HCT116 (cell line): ENCODE measurements at regions not wholly inside any gene's neighbourhood (a gene's known extent, or its start where the extent isn't known, plus 50 kb on each side); places are given as distances from the start of the nearest gene placed in this dataset.

Experiments used
- ATAC-seq: fragments of 200-7000 bp; cut with Tn5 transposase; 2 replicates; pipeline ENCODE4 v1.9.1; 2020; ENCODE audit warnings: mild to moderate bottlenecking, moderate library complexity
- BruUV-seq: library from RNA; stranded (reverse); fragments of 400-500 nt; replicated peaks from 2 replicates; lab custom pipeline; 2021; lab: Mats Ljungman, UMichigan
- CTCF ChIA-PET: fragments of 300-600 bp; sonication (Branson Sonifier 250); formaldehyde crosslinking; loops from one replicate; lab custom pipeline; 2021; ENCODE audit warnings: antibody characterized with exemption; lab: Charles Lee
- POLR2A ChIA-PET: fragments of 300-600, 350-600 bp; sonication (Branson Sonifier 250); formaldehyde crosslinking; loops from one replicate; lab custom pipeline; 2021; ENCODE audit warnings: antibody characterized with exemption; lab: Charles Lee
- RAD21 ChIA-PET, 2 experiments: fragments of 300-600 bp; sonication (Branson Sonifier 250); formaldehyde crosslinking; loops; one replicate each; lab custom pipeline; 2023; ENCODE audit warnings: low total read pairs in 2 of 2; ENCODE audit not compliant: uncharacterized antibody in 2 of 2, unreplicated experiment in 2 of 2, low non-redundant PET in 1 of 2; lab: Charles Lee
- DNase-seq: peaks from one replicate; pipeline ENCODE4 v3.0.0-alpha.2; 2010; ENCODE audit warnings: low read depth, low spot score
- H2AFZ ChIP-seq: fragments of 200-600 bp; shearing (Covaris generic), sonication (generic); 2 replicates; pipeline ENCODE4 v1.6.1; 2017; ENCODE audit warnings: low read depth, mixed run types, mixed read lengths, antibody characterized with exemption, low read length; ENCODE audit not compliant: poor library complexity, severe bottlenecking
- H3K27ac ChIP-seq: 2 replicates; pipeline ENCODE4 v1.5.1; 2012; ENCODE audit warnings: low read depth, low read length
- H3K27me3 ChIP-seq: fragments of 200-600 bp; sonication (generic); 2 replicates; pipeline ENCODE4 v1.6.1; 2016; ENCODE audit warnings: mixed run types, low read length, mixed read lengths; ENCODE audit not compliant: insufficient read depth
- H3K36me3 ChIP-seq, 2 experiments: fragments of 200-500 bp in 1 of 2; fragments of 200-600 bp in 1 of 2; sonication (Bioruptor generic) in 1 of 2; sonication (generic) in 1 of 2; 2 replicates each; pipeline versions ENCODE4 v1.5.1 to v1.6.1; 2014 to 2016; ENCODE audit warnings: low read length in 2 of 2, inconsistent platforms in 1 of 2, mixed read lengths in 1 of 2, mixed run types in 1 of 2; ENCODE audit not compliant: insufficient read depth in 2 of 2, control insufficient read depth in 1 of 2
- H3K4me1 ChIP-seq, 2 experiments: fragments of 200-600 bp in 1 of 2; sonication (generic) in 1 of 2; 2 replicates each; pipeline versions ENCODE4 v1.5.1 to v1.6.1; 2012 to 2017; ENCODE audit warnings: low read length in 2 of 2, inconsistent platforms in 1 of 2, mild to moderate bottlenecking in 1 of 2, mixed read lengths in 1 of 2, mixed run types in 1 of 2, moderate library complexity in 1 of 2; ENCODE audit not compliant: insufficient read depth in 2 of 2, control insufficient read depth in 1 of 2
- H3K4me2 ChIP-seq: fragments of 200-600 bp; sonication (generic); 2 replicates; pipeline ENCODE4 v1.6.1; 2017; ENCODE audit warnings: mixed run types, low read length, mixed read lengths
- H3K4me3 ChIP-seq, 2 experiments: fragments of 200-600 bp in 1 of 2; sonication (generic) in 1 of 2; replicated peaks in 1 of 2; 2 replicates each; pipeline ENCODE4 v1.5.1; 2011 to 2016; ENCODE audit warnings: low read length in 2 of 2, control low read depth in 1 of 2, low read depth in 1 of 2, mild to moderate bottlenecking in 1 of 2, mixed read lengths in 1 of 2, mixed run types in 1 of 2
- H3K79me2 ChIP-seq: fragments of 200-600 bp; sonication (generic); 2 replicates; pipeline ENCODE4 v1.6.1; 2017; ENCODE audit warnings: mild to moderate bottlenecking, mixed run types, low read length, moderate library complexity, mixed read lengths; ENCODE audit not compliant: insufficient read depth
- H3K9ac ChIP-seq: fragments of 200-600 bp; sonication (generic); 2 replicates; pipeline ENCODE4 v1.6.1; 2016; ENCODE audit warnings: low read length, mixed read lengths
- H3K9me2 ChIP-seq: fragments of 200-600 bp; sonication (generic), shearing (Covaris generic); 2 replicates; pipeline ENCODE4 v1.6.1; 2017; ENCODE audit warnings: mixed run types, mild to moderate bottlenecking, moderate library complexity; ENCODE audit not compliant: insufficient read depth
- H3K9me3 ChIP-seq, 2 experiments: fragments of 200-500 bp in 1 of 2; fragments of 200-600 bp in 1 of 2; sonication (Bioruptor generic) in 1 of 2; sonication (generic) in 1 of 2; 2 replicates each; pipeline ENCODE4 v1.6.1; 2014 to 2017; ENCODE audit warnings: low read length in 2 of 2, mixed read lengths in 2 of 2, inconsistent platforms in 1 of 2, low read depth in 1 of 2, mild to moderate bottlenecking in 1 of 2, mixed run types in 1 of 2, moderate library complexity in 1 of 2; ENCODE audit not compliant: control insufficient read depth in 1 of 2, insufficient read depth in 1 of 2
- H4K20me1 ChIP-seq: fragments of 200-600 bp; sonication (generic), shearing (Covaris generic); 2 replicates; pipeline ENCODE4 v1.6.1; 2017; ENCODE audit warnings: mixed run types, mild to moderate bottlenecking, moderate library complexity; ENCODE audit not compliant: insufficient read depth
- CBX3 ChIP-seq: IDR thresholded peaks from 2 replicates; pipeline ENCODE4 v1.6.1; 2012; ENCODE audit warnings: low read depth
- CEBPB ChIP-seq: IDR thresholded peaks from 2 replicates; pipeline ENCODE4 v1.6.1; 2012; ENCODE audit warnings: low read depth
- EGR1 ChIP-seq: IDR thresholded peaks from 2 replicates; pipeline ENCODE4 v1.6.1; 2012; ENCODE audit warnings: low read depth
- EZH2 ChIP-seq: fragments of 200-600 bp; sonication (generic); IDR thresholded peaks from 2 replicates; pipeline ENCODE4 v1.6.1; 2017; ENCODE audit warnings: antibody characterized with exemption, mixed run types
- EZH2phosphoT487 ChIP-seq: fragments of 200-600 bp; IDR thresholded peaks from 2 replicates; pipeline ENCODE4 v1.6.1; 2018; ENCODE audit warnings: antibody characterized with exemption, borderline replicate concordance
- POLR2A ChIP-seq: IDR thresholded peaks from 2 replicates; pipeline ENCODE4 v1.7.0; 2011; ENCODE audit warnings: borderline replicate concordance; ENCODE audit not compliant: insufficient read depth, insufficient read length; ENCODE audit errors: extremely low read depth
- POLR2AphosphoS5 ChIP-seq: IDR thresholded peaks from 2 replicates; pipeline ENCODE4 v1.6.1; 2011; ENCODE audit warnings: mild to moderate bottlenecking, low read depth, low read length, moderate library complexity
- RAD21 ChIP-seq: IDR thresholded peaks from 2 replicates; pipeline ENCODE4 v1.6.1; 2012; ENCODE audit warnings: low read depth, mild to moderate bottlenecking
- SIN3A ChIP-seq: IDR thresholded peaks from 2 replicates; pipeline ENCODE4 v1.6.1; 2012; ENCODE audit warnings: low read depth
- SP1 ChIP-seq: IDR thresholded peaks from 2 replicates; pipeline ENCODE4 v1.6.1; 2012; ENCODE audit warnings: low read depth
- SRF ChIP-seq: IDR thresholded peaks from 2 replicates; pipeline ENCODE4 v1.6.1; 2012; ENCODE audit warnings: low read depth
- TCF7L2 ChIP-seq: IDR thresholded peaks from 2 replicates; pipeline ENCODE4 v1.7.0; 2011; ENCODE audit warnings: borderline replicate concordance, inconsistent platforms; ENCODE audit not compliant: insufficient read depth, insufficient read length; ENCODE audit errors: extremely low read depth
- YY1 ChIP-seq: IDR thresholded peaks from 2 replicates; pipeline ENCODE4 v1.6.1; 2011; ENCODE audit warnings: low read length, low read depth, moderate library complexity, mild to moderate bottlenecking; ENCODE audit not compliant: insufficient replicate concordance; ENCODE audit errors: extremely low read depth
- ZBTB33 ChIP-seq: IDR thresholded peaks from 2 replicates; pipeline ENCODE4 v1.6.1; 2011; ENCODE audit warnings: mild to moderate bottlenecking, low read length, moderate library complexity; ENCODE audit not compliant: insufficient replicate concordance; ENCODE audit errors: extremely low read depth
- ZNF274 ChIP-seq: fragments of 200-500 bp; sonication (Bioruptor generic); IDR thresholded peaks from 2 replicates; pipeline ENCODE4 v1.6.1; 2014; ENCODE audit warnings: mild to moderate bottlenecking, low read depth, low read length, inconsistent platforms
- intact Hi-C: fragments of 100-400 bp; cut with micrococcal nuclease; formaldehyde crosslinking; loops from 2 replicates; pipeline ENCODE4 v1.10.0; 2022
- TF ChIP-seq, protein P1 (sequence below): IDR thresholded peaks from 2 replicates; pipeline ENCODE4 v1.6.1; 2012
- TF ChIP-seq, protein P2 (sequence below), 3 experiments: fragments of 200-600 bp in 1 of 3; sonication (generic) in 1 of 3; IDR thresholded peaks in 2 of 3; conservative IDR thresholded peaks in 1 of 3; 2 replicates each; pipeline ENCODE4 v1.5.1; 2012 to 2017; ENCODE audit warnings: low read depth in 2 of 3, low read length in 2 of 3, antibody characterized with exemption in 1 of 3, borderline replicate concordance in 1 of 3, control low read depth in 1 of 3, mild to moderate bottlenecking in 1 of 3, mixed read lengths in 1 of 3, mixed run types in 1 of 3, moderate library complexity in 1 of 3; ENCODE audit not compliant: insufficient read depth in 1 of 3
- TF ChIP-seq, protein P3 (sequence below): IDR thresholded peaks from 2 replicates; pipeline ENCODE4 v1.6.1; 2012; ENCODE audit warnings: low read depth

DNA sequence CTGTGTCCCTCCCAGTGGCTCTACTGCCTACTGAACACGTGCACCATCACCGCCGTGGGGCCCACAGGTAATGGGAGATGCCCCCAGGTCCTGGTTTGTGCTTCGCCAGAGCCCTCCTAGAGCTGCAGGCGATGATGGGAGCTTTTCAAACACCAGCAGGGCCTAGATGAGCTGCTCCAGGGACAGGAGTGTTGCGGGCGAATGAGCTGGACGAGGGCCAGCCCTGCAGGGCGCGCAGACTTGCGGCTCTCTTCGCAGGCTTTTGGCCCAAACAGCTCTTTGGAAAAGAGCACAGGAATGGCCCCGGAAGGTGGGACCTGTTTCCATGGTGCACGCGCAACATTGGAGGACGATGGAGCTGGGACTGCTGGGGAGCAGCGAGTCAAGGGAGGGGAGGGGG is 409.3 kb upstream of the SULF2 start:
- DNase-seq (no peak), ATAC-seq (no peak)
- no peaks in the 10 kb centered on the region for H3K9me3 ChIP-seq
- H3K79me2 ChIP-seq: no peaks in the 10 kb centered on the region
- no TSS peak for BruUV-seq
- intact Hi-C loops: no loop called here
- H3K4me2 ChIP-seq: no peak overlapping the region
- ChIA-PET RAD21 (no interaction called here), POLR2A (no interaction called here), CTCF (no interaction called here)
- no peaks in the 10 kb centered on the region for H3K9me2 ChIP-seq
- no peaks in the 10 kb centered on the region for H4K20me1 ChIP-seq
- H3K4me1 ChIP-seq: no peaks in the 10 kb centered on the region
- no peak overlapping the region for H2AFZ ChIP-seq
- H3K4me3 ChIP-seq: no peak overlapping the region
- H3K9ac ChIP-seq: no peak overlapping the region
- no peak for TF ChIP-seq SRF
- TF ChIP-seq, protein P1, sequence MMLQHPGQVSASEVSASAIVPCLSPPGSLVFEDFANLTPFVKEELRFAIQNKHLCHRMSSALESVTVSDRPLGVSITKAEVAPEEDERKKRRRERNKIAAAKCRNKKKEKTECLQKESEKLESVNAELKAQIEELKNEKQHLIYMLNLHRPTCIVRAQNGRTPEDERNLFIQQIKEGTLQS: no peak
- TF ChIP-seq, protein P2, sequence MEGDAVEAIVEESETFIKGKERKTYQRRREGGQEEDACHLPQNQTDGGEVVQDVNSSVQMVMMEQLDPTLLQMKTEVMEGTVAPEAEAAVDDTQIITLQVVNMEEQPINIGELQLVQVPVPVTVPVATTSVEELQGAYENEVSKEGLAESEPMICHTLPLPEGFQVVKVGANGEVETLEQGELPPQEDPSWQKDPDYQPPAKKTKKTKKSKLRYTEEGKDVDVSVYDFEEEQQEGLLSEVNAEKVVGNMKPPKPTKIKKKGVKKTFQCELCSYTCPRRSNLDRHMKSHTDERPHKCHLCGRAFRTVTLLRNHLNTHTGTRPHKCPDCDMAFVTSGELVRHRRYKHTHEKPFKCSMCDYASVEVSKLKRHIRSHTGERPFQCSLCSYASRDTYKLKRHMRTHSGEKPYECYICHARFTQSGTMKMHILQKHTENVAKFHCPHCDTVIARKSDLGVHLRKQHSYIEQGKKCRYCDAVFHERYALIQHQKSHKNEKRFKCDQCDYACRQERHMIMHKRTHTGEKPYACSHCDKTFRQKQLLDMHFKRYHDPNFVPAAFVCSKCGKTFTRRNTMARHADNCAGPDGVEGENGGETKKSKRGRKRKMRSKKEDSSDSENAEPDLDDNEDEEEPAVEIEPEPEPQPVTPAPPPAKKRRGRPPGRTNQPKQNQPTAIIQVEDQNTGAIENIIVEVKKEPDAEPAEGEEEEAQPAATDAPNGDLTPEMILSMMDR (IDR thresholded peaks at IDR 0.05 in 2 of 3, conservative IDR thresholded peaks at IDR 0.05 in 1 of 3; ENCODE audit: borderline replicate concordance in 1 of 3, insufficient read depth in 1 of 3, low read depth in 2 of 3, low read length in 2 of 3): no peak
- no peak for TF ChIP-seq ZBTB33
- TF ChIP-seq EGR1: no peak
- TF ChIP-seq CEBPB: no peak
- TF ChIP-seq ZNF274: no peak
- TF ChIP-seq SIN3A: no peak
- no peak for TF ChIP-seq CBX3
- no peak for TF ChIP-seq EZH2
- no peak for TF ChIP-seq RAD21
- no peak for TF ChIP-seq POLR2AphosphoS5
- no peak for TF ChIP-seq POLR2A
- TF ChIP-seq YY1: no peak
- no peak for TF ChIP-seq EZH2phosphoT487
- TF ChIP-seq, protein P3, sequence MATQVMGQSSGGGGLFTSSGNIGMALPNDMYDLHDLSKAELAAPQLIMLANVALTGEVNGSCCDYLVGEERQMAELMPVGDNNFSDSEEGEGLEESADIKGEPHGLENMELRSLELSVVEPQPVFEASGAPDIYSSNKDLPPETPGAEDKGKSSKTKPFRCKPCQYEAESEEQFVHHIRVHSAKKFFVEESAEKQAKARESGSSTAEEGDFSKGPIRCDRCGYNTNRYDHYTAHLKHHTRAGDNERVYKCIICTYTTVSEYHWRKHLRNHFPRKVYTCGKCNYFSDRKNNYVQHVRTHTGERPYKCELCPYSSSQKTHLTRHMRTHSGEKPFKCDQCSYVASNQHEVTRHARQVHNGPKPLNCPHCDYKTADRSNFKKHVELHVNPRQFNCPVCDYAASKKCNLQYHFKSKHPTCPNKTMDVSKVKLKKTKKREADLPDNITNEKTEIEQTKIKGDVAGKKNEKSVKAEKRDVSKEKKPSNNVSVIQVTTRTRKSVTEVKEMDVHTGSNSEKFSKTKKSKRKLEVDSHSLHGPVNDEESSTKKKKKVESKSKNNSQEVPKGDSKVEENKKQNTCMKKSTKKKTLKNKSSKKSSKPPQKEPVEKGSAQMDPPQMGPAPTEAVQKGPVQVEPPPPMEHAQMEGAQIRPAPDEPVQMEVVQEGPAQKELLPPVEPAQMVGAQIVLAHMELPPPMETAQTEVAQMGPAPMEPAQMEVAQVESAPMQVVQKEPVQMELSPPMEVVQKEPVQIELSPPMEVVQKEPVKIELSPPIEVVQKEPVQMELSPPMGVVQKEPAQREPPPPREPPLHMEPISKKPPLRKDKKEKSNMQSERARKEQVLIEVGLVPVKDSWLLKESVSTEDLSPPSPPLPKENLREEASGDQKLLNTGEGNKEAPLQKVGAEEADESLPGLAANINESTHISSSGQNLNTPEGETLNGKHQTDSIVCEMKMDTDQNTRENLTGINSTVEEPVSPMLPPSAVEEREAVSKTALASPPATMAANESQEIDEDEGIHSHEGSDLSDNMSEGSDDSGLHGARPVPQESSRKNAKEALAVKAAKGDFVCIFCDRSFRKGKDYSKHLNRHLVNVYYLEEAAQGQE: no peak
- no peak for TF ChIP-seq SP1
- TF ChIP-seq TCF7L2: no peak
- H3K27me3 ChIP-seq: no peaks in the 10 kb centered on the region
- H3K36me3 ChIP-seq: no peaks in the 10 kb centered on the region
- no peak overlapping the region for H3K27ac ChIP-seq
